ENCODE measurements at regions not wholly inside any gene's neighbourhood (a gene's known extent, or its start where the extent isn't known, plus 50 kb on each side); places are given as distances from the start of the nearest gene placed in this dataset.

DNA sequence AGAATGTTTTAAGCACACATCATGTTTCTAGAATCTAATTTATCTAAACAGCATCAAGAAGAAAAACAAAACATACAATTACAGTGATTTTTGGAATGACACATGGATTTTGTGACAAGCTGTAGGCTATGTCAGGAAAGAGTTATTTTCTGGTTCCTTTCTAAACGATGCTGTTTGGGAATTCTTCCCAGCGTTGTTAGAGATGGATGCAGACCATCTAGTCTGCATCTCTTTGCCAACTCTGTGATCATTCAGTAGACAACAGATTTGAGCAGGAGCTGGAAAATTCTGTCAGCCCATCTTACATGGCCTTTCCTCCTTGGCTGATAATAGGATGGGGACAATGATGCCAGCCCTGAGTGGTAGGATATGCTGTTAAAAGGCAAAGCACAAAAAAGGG lies 295.7 kb upstream of the TRPC7 start:
- Histone ChIP-seq H3K9me3 (replicated peaks; ENCODE audit: control insufficient read depth, insufficient read depth, low read length) (no peaks in the 10 kb centered on the region), H3K4me2 (ENCODE audit: control insufficient read depth, insufficient read depth) (no peak overlapping the region), H3K4me3 (no peak overlapping the region), H3K27me3 (replicated peaks in 1 of 2; ENCODE audit: control insufficient read depth in 2 of 2, insufficient read depth in 2 of 2, low read length in 1 of 2) (no peaks in the 10 kb centered on the region), H3K4me1 (ENCODE audit: control insufficient read depth, insufficient read depth, low read length) (no peaks in the 10 kb centered on the region), H3K9ac (ENCODE audit: control insufficient read depth, insufficient read depth, low read length) (no peak overlapping the region), H3K36me3 (ENCODE audit: control insufficient read depth in 2 of 2, insufficient read depth in 2 of 2, low read length in 1 of 2) (no peaks in the 10 kb centered on the region), H3K79me2 (ENCODE audit: control insufficient read depth, insufficient read depth, low read length) (no peaks in the 10 kb centered on the region), H4K20me1 (ENCODE audit: control insufficient read depth, insufficient read depth) (no peaks in the 10 kb centered on the region), H2AFZ (ENCODE audit: control insufficient read depth, low read depth, low read length) (no peak overlapping the region), H3K27ac (ENCODE audit: control insufficient read depth, insufficient read depth) (no peak overlapping the region)
- SMC1A ChIA-PET (ENCODE audit: uncharacterized antibody, unreplicated experiment): no interaction called here
- DNase-seq (ENCODE audit: low read depth, low spot score) (no peak), ATAC-seq (no peak), FAIRE-seq (no peak)
- POLR2A ChIA-PET: no interaction called here
- in situ Hi-C loops (cut with MboI) (no loop called here), intact Hi-C loops (cut with micrococcal nuclease; ENCODE audit: unreplicated experiment) (no loop called here)
- BruUV-seq (replicated peaks): no TSS peak
- CTCF ChIA-PET: no interaction called here
- RAD21 ChIA-PET (ENCODE audit: unreplicated experiment): no interaction called here
- 12% methylated on average over 2 of the region's 2 CpGs for WGBS (ENCODE audit: insufficient coverage, insufficient replicate concordance, low lambda C conversion rate, missing lambda C conversion rate)
- TF ChIP-seq CHD1 (IDR thresholded peaks at IDR 0.05; ENCODE audit: low read depth, low read length): no peak

DNA sequence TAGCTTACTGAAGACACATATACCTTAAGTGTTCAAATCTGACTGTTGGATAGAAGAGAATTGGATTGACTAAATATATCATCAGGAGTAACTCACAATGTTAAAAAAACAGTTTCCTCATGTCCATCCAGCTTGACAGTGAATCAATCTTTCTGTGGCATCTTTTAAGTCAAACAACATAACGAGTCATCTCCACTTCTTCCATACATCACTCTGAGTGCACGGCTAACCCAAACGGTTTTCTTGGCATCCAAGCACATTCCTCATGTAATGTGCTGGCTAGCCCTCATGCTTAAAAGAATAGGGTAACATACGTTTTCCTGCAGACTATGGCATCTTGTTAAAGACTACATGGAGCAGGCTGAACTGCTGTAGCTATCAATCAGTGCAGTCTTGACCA lies 291.5 kb upstream of the TRPC7 start:
- ATAC-seq (no peak), FAIRE-seq (no peak), DNase-seq (ENCODE audit: low read depth, low spot score) (no peak)
- Histone ChIP-seq H3K36me3 (ENCODE audit: control insufficient read depth in 2 of 2, insufficient read depth in 2 of 2, low read length in 1 of 2) (no peaks in the 10 kb centered on the region), H3K4me3 (no peak overlapping the region), H2AFZ (ENCODE audit: control insufficient read depth, low read depth, low read length) (no peak overlapping the region), H3K4me2 (ENCODE audit: control insufficient read depth, insufficient read depth) (no peak overlapping the region), H3K9me3 (replicated peaks; ENCODE audit: control insufficient read depth, insufficient read depth, low read length) (no peaks in the 10 kb centered on the region), H3K27me3 (replicated peaks in 1 of 2; ENCODE audit: control insufficient read depth in 2 of 2, insufficient read depth in 2 of 2, low read length in 1 of 2) (no peaks in the 10 kb centered on the region), H3K4me1 (ENCODE audit: control insufficient read depth, insufficient read depth, low read length) (no peaks in the 10 kb centered on the region), H3K27ac (ENCODE audit: control insufficient read depth, insufficient read depth) (no peak overlapping the region), H3K9ac (ENCODE audit: control insufficient read depth, insufficient read depth, low read length) (no peak overlapping the region), H3K79me2 (ENCODE audit: control insufficient read depth, insufficient read depth, low read length) (no peaks in the 10 kb centered on the region), H4K20me1 (ENCODE audit: control insufficient read depth, insufficient read depth) (no peaks in the 10 kb centered on the region)
- WGBS (ENCODE audit: insufficient coverage, insufficient replicate concordance, low lambda C conversion rate, missing lambda C conversion rate): 10% methylated on average over 4 of the region's 4 CpGs
- ChIA-PET CTCF (no interaction called here), SMC1A (ENCODE audit: uncharacterized antibody, unreplicated experiment) (no interaction called here), RAD21 (ENCODE audit: unreplicated experiment) (no interaction called here), POLR2A (no interaction called here)
- TF ChIP-seq IKZF1 (conservative IDR thresholded peaks at IDR 0.05): no peak
- TF ChIP-seq MAX (IDR thresholded peaks at IDR 0.05; ENCODE audit: low read depth, low read length): no peak
- TF ChIP-seq, protein P1, sequence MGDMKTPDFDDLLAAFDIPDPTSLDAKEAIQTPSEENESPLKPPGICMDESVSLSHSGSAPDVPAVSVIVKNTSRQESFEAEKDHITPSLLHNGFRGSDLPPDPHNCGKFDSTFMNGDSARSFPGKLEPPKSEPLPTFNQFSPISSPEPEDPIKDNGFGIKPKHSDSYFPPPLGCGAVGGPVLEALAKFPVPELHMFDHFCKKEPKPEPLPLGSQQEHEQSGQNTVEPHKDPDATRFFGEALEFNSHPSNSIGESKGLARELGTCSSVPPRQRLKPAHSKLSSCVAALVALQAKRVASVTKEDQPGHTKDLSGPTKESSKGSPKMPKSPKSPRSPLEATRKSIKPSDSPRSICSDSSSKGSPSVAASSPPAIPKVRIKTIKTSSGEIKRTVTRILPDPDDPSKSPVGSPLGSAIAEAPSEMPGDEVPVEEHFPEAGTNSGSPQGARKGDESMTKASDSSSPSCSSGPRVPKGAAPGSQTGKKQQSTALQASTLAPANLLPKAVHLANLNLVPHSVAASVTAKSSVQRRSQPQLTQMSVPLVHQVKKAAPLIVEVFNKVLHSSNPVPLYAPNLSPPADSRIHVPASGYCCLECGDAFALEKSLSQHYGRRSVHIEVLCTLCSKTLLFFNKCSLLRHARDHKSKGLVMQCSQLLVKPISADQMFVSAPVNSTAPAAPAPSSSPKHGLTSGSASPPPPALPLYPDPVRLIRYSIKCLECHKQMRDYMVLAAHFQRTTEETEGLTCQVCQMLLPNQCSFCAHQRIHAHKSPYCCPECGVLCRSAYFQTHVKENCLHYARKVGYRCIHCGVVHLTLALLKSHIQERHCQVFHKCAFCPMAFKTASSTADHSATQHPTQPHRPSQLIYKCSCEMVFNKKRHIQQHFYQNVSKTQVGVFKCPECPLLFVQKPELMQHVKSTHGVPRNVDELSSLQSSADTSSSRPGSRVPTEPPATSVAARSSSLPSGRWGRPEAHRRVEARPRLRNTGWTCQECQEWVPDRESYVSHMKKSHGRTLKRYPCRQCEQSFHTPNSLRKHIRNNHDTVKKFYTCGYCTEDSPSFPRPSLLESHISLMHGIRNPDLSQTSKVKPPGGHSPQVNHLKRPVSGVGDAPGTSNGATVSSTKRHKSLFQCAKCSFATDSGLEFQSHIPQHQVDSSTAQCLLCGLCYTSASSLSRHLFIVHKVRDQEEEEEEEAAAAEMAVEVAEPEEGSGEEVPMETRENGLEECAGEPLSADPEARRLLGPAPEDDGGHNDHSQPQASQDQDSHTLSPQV (IDR thresholded peaks at IDR 0.05): no peak
- TF ChIP-seq TBL1XR1 (IDR thresholded peaks at IDR 0.05; ENCODE audit: low read depth, low read length): no peak
- no peak for TF ChIP-seq BMI1 (IDR thresholded peaks at IDR 0.05; ENCODE audit: borderline replicate concordance)
- TF ChIP-seq ZZZ3 (IDR thresholded peaks at IDR 0.05; ENCODE audit: control insufficient read depth, insufficient read length, low read depth): no peak
- no peak for TF ChIP-seq SUPT20H (IDR thresholded peaks at IDR 0.05; ENCODE audit: borderline replicate concordance, control insufficient read depth, low read depth, low read length)
- TF ChIP-seq CREM (IDR thresholded peaks at IDR 0.05; ENCODE audit: low read depth): no peak
- no peak for TF ChIP-seq SMARCA5 (IDR thresholded peaks at IDR 0.05)
- TF ChIP-seq, protein P2, sequence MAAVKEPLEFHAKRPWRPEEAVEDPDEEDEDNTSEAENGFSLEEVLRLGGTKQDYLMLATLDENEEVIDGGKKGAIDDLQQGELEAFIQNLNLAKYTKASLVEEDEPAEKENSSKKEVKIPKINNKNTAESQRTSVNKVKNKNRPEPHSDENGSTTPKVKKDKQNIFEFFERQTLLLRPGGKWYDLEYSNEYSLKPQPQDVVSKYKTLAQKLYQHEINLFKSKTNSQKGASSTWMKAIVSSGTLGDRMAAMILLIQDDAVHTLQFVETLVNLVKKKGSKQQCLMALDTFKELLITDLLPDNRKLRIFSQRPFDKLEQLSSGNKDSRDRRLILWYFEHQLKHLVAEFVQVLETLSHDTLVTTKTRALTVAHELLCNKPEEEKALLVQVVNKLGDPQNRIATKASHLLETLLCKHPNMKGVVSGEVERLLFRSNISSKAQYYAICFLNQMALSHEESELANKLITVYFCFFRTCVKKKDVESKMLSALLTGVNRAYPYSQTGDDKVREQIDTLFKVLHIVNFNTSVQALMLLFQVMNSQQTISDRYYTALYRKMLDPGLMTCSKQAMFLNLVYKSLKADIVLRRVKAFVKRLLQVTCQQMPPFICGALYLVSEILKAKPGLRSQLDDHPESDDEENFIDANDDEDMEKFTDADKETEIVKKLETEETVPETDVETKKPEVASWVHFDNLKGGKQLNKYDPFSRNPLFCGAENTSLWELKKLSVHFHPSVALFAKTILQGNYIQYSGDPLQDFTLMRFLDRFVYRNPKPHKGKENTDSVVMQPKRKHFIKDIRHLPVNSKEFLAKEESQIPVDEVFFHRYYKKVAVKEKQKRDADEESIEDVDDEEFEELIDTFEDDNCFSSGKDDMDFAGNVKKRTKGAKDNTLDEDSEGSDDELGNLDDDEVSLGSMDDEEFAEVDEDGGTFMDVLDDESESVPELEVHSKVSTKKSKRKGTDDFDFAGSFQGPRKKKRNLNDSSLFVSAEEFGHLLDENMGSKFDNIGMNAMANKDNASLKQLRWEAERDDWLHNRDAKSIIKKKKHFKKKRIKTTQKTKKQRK (IDR thresholded peaks at IDR 0.05; ENCODE audit: low read depth, low read length): no peak
- TF ChIP-seq CHD1 (IDR thresholded peaks at IDR 0.05; ENCODE audit: low read depth, low read length): no peak
- in situ Hi-C loops (cut with MboI): no loop called here
- intact Hi-C loops (cut with micrococcal nuclease; ENCODE audit: unreplicated experiment): no loop called here
- no TSS peak for BruUV-seq (replicated peaks)

Data from GM12878 (cell line).